HCT116 (cell line): ENCODE measurements at regions not wholly inside any gene's neighbourhood (a gene's known extent, or its start where the extent isn't known, plus 50 kb on each side); places are given as distances from the start of the nearest gene placed in this dataset.

Experiments used
- ATAC-seq: fragments of 200-7000 bp; cut with Tn5 transposase; 2 replicates; pipeline ENCODE4 v1.9.1; 2020; ENCODE audit warnings: mild to moderate bottlenecking, moderate library complexity
- BruUV-seq: library from RNA; stranded (reverse); fragments of 400-500 nt; replicated peaks from 2 replicates; lab custom pipeline; 2021; lab: Mats Ljungman, UMichigan
- CTCF ChIA-PET: fragments of 300-600 bp; sonication (Branson Sonifier 250); formaldehyde crosslinking; loops from one replicate; lab custom pipeline; 2021; ENCODE audit warnings: antibody characterized with exemption; lab: Charles Lee
- POLR2A ChIA-PET: fragments of 300-600, 350-600 bp; sonication (Branson Sonifier 250); formaldehyde crosslinking; loops from one replicate; lab custom pipeline; 2021; ENCODE audit warnings: antibody characterized with exemption; lab: Charles Lee
- RAD21 ChIA-PET, 2 experiments: fragments of 300-600 bp; sonication (Branson Sonifier 250); formaldehyde crosslinking; loops; one replicate each; lab custom pipeline; 2023; ENCODE audit warnings: low total read pairs in 2 of 2; ENCODE audit not compliant: uncharacterized antibody in 2 of 2, unreplicated experiment in 2 of 2, low non-redundant PET in 1 of 2; lab: Charles Lee
- DNase-seq: peaks from one replicate; pipeline ENCODE4 v3.0.0-alpha.2; 2010; ENCODE audit warnings: low read depth, low spot score
- H2AFZ ChIP-seq: fragments of 200-600 bp; shearing (Covaris generic), sonication (generic); 2 replicates; pipeline ENCODE4 v1.6.1; 2017; ENCODE audit warnings: low read depth, mixed run types, mixed read lengths, antibody characterized with exemption, low read length; ENCODE audit not compliant: poor library complexity, severe bottlenecking
- H3K27ac ChIP-seq: 2 replicates; pipeline ENCODE4 v1.5.1; 2012; ENCODE audit warnings: low read depth, low read length
- H3K27me3 ChIP-seq: fragments of 200-600 bp; sonication (generic); 2 replicates; pipeline ENCODE4 v1.6.1; 2016; ENCODE audit warnings: mixed run types, low read length, mixed read lengths; ENCODE audit not compliant: insufficient read depth
- H3K36me3 ChIP-seq, 2 experiments: fragments of 200-500 bp in 1 of 2; fragments of 200-600 bp in 1 of 2; sonication (Bioruptor generic) in 1 of 2; sonication (generic) in 1 of 2; 2 replicates each; pipeline versions ENCODE4 v1.5.1 to v1.6.1; 2014 to 2016; ENCODE audit warnings: low read length in 2 of 2, inconsistent platforms in 1 of 2, mixed read lengths in 1 of 2, mixed run types in 1 of 2; ENCODE audit not compliant: insufficient read depth in 2 of 2, control insufficient read depth in 1 of 2
- H3K4me1 ChIP-seq, 2 experiments: fragments of 200-600 bp in 1 of 2; sonication (generic) in 1 of 2; 2 replicates each; pipeline versions ENCODE4 v1.5.1 to v1.6.1; 2012 to 2017; ENCODE audit warnings: low read length in 2 of 2, inconsistent platforms in 1 of 2, mild to moderate bottlenecking in 1 of 2, mixed read lengths in 1 of 2, mixed run types in 1 of 2, moderate library complexity in 1 of 2; ENCODE audit not compliant: insufficient read depth in 2 of 2, control insufficient read depth in 1 of 2
- H3K4me2 ChIP-seq: fragments of 200-600 bp; sonication (generic); 2 replicates; pipeline ENCODE4 v1.6.1; 2017; ENCODE audit warnings: mixed run types, low read length, mixed read lengths
- H3K4me3 ChIP-seq, 2 experiments: fragments of 200-600 bp in 1 of 2; sonication (generic) in 1 of 2; replicated peaks in 1 of 2; 2 replicates each; pipeline ENCODE4 v1.5.1; 2011 to 2016; ENCODE audit warnings: low read length in 2 of 2, control low read depth in 1 of 2, low read depth in 1 of 2, mild to moderate bottlenecking in 1 of 2, mixed read lengths in 1 of 2, mixed run types in 1 of 2
- H3K79me2 ChIP-seq: fragments of 200-600 bp; sonication (generic); 2 replicates; pipeline ENCODE4 v1.6.1; 2017; ENCODE audit warnings: mild to moderate bottlenecking, mixed run types, low read length, moderate library complexity, mixed read lengths; ENCODE audit not compliant: insufficient read depth
- H3K9ac ChIP-seq: fragments of 200-600 bp; sonication (generic); 2 replicates; pipeline ENCODE4 v1.6.1; 2016; ENCODE audit warnings: low read length, mixed read lengths
- H3K9me2 ChIP-seq: fragments of 200-600 bp; sonication (generic), shearing (Covaris generic); 2 replicates; pipeline ENCODE4 v1.6.1; 2017; ENCODE audit warnings: mixed run types, mild to moderate bottlenecking, moderate library complexity; ENCODE audit not compliant: insufficient read depth
- H3K9me3 ChIP-seq, 2 experiments: fragments of 200-500 bp in 1 of 2; fragments of 200-600 bp in 1 of 2; sonication (Bioruptor generic) in 1 of 2; sonication (generic) in 1 of 2; 2 replicates each; pipeline ENCODE4 v1.6.1; 2014 to 2017; ENCODE audit warnings: low read length in 2 of 2, mixed read lengths in 2 of 2, inconsistent platforms in 1 of 2, low read depth in 1 of 2, mild to moderate bottlenecking in 1 of 2, mixed run types in 1 of 2, moderate library complexity in 1 of 2; ENCODE audit not compliant: control insufficient read depth in 1 of 2, insufficient read depth in 1 of 2
- H4K20me1 ChIP-seq: fragments of 200-600 bp; sonication (generic), shearing (Covaris generic); 2 replicates; pipeline ENCODE4 v1.6.1; 2017; ENCODE audit warnings: mixed run types, mild to moderate bottlenecking, moderate library complexity; ENCODE audit not compliant: insufficient read depth
- ATF3 ChIP-seq: IDR thresholded peaks from 2 replicates; pipeline ENCODE4 v1.6.1; 2012
- CBX3 ChIP-seq: IDR thresholded peaks from 2 replicates; pipeline ENCODE4 v1.6.1; 2012; ENCODE audit warnings: low read depth
- CEBPB ChIP-seq: IDR thresholded peaks from 2 replicates; pipeline ENCODE4 v1.6.1; 2012; ENCODE audit warnings: low read depth
- EGR1 ChIP-seq: IDR thresholded peaks from 2 replicates; pipeline ENCODE4 v1.6.1; 2012; ENCODE audit warnings: low read depth
- ELF1 ChIP-seq: IDR thresholded peaks from 2 replicates; pipeline ENCODE4 v1.6.1; 2012; ENCODE audit warnings: low read depth, borderline replicate concordance
- EZH2 ChIP-seq: fragments of 200-600 bp; sonication (generic); IDR thresholded peaks from 2 replicates; pipeline ENCODE4 v1.6.1; 2017; ENCODE audit warnings: antibody characterized with exemption, mixed run types
- EZH2phosphoT487 ChIP-seq: fragments of 200-600 bp; IDR thresholded peaks from 2 replicates; pipeline ENCODE4 v1.6.1; 2018; ENCODE audit warnings: antibody characterized with exemption, borderline replicate concordance
- FOSL1 ChIP-seq: IDR thresholded peaks from 2 replicates; pipeline ENCODE4 v1.6.1; 2012; ENCODE audit warnings: low read depth
- JUND ChIP-seq: IDR thresholded peaks from 2 replicates; pipeline ENCODE4 v1.6.1; 2012
- SP1 ChIP-seq: IDR thresholded peaks from 2 replicates; pipeline ENCODE4 v1.6.1; 2012; ENCODE audit warnings: low read depth
- SRF ChIP-seq: IDR thresholded peaks from 2 replicates; pipeline ENCODE4 v1.6.1; 2012; ENCODE audit warnings: low read depth
- intact Hi-C: fragments of 100-400 bp; cut with micrococcal nuclease; formaldehyde crosslinking; loops from 2 replicates; pipeline ENCODE4 v1.10.0; 2022
- TF ChIP-seq, protein P1 (sequence below): IDR thresholded peaks from 2 replicates; pipeline ENCODE4 v1.6.1; 2012
- TF ChIP-seq, protein P2 (sequence below): IDR thresholded peaks from 2 replicates; pipeline ENCODE4 v1.6.1; 2011; ENCODE audit warnings: mild to moderate bottlenecking, low read length, moderate library complexity; ENCODE audit not compliant: insufficient replicate concordance; ENCODE audit errors: extremely low read depth

GRCh38 chr2:139067072-139067471 is 286.9 kb upstream of the NXPH2 start:
- ChIA-PET POLR2A (no interaction called here), RAD21 (no interaction called here), CTCF (no interaction called here)
- Histone ChIP-seq H3K9ac (no peak overlapping the region), H3K79me2 (no peaks in the 10 kb centered on the region), H3K27me3 (no peaks in the 10 kb centered on the region), H2AFZ (no peak overlapping the region), H3K9me2 (no peaks in the 10 kb centered on the region), H3K4me1 (no peaks in the 10 kb centered on the region), H3K27ac (no peak overlapping the region), H3K4me3 (no peak overlapping the region), H3K4me2 (no peak overlapping the region), H3K9me3 (no peaks in the 10 kb centered on the region), H4K20me1 (no peaks in the 10 kb centered on the region), H3K36me3 (no peaks in the 10 kb centered on the region)
- ATAC-seq (no peak), DNase-seq (no peak)
- BruUV-seq: no TSS peak
- intact Hi-C loops: no loop called here
- TF ChIP-seq CBX3 (no peak), ATF3 (no peak), JUND (no peak), SRF (no peak), EZH2phosphoT487 (no peak), EZH2 (no peak), CEBPB (no peak), EGR1 (no peak), SP1 (no peak), FOSL1 (no peak), ELF1 (no peak)
- TF ChIP-seq, protein P1, sequence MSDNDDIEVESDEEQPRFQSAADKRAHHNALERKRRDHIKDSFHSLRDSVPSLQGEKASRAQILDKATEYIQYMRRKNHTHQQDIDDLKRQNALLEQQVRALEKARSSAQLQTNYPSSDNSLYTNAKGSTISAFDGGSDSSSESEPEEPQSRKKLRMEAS: no peak
- TF ChIP-seq, protein P2, sequence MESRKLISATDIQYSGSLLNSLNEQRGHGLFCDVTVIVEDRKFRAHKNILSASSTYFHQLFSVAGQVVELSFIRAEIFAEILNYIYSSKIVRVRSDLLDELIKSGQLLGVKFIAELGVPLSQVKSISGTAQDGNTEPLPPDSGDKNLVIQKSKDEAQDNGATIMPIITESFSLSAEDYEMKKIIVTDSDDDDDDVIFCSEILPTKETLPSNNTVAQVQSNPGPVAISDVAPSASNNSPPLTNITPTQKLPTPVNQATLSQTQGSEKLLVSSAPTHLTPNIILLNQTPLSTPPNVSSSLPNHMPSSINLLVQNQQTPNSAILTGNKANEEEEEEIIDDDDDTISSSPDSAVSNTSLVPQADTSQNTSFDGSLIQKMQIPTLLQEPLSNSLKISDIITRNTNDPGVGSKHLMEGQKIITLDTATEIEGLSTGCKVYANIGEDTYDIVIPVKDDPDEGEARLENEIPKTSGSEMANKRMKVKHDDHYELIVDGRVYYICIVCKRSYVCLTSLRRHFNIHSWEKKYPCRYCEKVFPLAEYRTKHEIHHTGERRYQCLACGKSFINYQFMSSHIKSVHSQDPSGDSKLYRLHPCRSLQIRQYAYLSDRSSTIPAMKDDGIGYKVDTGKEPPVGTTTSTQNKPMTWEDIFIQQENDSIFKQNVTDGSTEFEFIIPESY: no peak
